ENCODE measurements at regions not wholly inside any gene's neighbourhood (a gene's known extent, or its start where the extent isn't known, plus 50 kb on each side); places are given as distances from the start of the nearest gene placed in this dataset.

GRCh38 chr12:67415473-67415872 is 146.3 kb downstream of the CAND1 start:
- TF ChIP-seq CTCF (IDR thresholded peaks at IDR 0.05), result peak in 3 of 5 experiments; percentile 14 to 37 (median 18)
- no peak for TF ChIP-seq POLR2A (IDR thresholded peaks at IDR 0.05)
- no peak for TF ChIP-seq EP300 (IDR thresholded peaks at IDR 0.05)

Measured in tibial nerve (tissue), 4 donors.